GM10248 (cell line): ENCODE measurements at regions not wholly inside any gene's neighbourhood (a gene's known extent, or its start where the extent isn't known, plus 50 kb on each side); places are given as distances from the start of the nearest gene placed in this dataset.
A peak's percentile ranks its signal among the peaks of the same experiment; 100 is the strongest.

ENCODE experiments used
- CTCF ChIA-PET: fragments of 300-600 bp; sonication (Branson Sonifier 250); formaldehyde crosslinking; extraction: SDS; loops from one replicate; lab custom pipeline; 2021; ENCODE audit warnings: antibody characterized with exemption; lab: Yijun Ruan, JAX
- POLR2A ChIA-PET: fragments of 350-650 bp; sonication (Branson Sonifier 250); formaldehyde crosslinking; extraction: SDS; loops from one replicate; lab custom pipeline; 2020; ENCODE audit warnings: antibody characterized with exemption; lab: Yijun Ruan, JAX
- DNase-seq: peaks from one replicate; pipeline ENCODE4 v3.0.0; 2012; ENCODE audit errors: extremely low spot score
- TF ChIP-seq, protein P1 (sequence below): IDR thresholded peaks from 2 replicates; pipeline ENCODE4 v1.5.1; 2012; ENCODE audit warnings: mild to moderate bottlenecking, low read depth; ENCODE audit errors: extremely low read depth, missing control alignments, control extremely low read depth

DNA sequence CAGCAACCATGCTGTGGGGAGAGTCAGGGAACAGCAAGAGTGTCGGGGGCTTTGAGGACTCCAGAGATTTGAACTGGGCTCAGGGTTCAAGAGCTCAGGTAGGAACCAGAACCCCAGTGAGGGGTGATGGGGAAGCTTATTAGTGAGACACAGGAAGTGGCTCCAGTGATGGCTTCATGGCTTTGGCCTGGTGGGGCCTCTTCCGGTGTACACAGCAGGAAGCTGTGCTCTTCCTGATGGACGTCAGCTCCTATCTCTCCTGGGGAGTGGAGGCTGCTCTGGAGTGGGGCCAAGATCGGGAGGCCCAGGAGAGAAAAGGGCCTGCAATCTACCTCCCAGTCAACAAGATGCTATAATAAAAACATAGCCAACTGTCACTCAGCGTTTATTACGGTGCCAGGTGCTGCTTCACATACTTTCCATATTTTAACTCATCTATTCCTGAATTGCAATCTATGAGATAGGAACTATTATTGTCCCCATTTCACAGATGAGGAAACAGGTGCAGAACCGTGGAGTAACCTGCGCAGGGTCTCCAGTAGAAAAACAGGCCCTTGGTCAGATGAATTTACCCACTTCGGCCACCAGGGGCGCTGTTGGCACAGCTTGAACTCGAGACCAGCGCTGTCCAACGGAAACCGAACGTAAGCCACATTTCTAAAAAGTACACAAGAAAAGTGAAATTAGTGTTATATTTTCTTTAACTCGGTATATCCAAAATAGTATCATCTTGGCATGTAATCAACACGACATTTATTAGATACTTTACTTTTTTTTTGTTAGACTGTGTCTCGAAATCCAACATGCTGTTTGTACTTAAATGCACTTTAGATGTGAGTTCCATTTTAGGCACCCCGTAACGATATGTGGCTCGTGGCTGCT is 63.6 kb upstream of the DLK1 start:
- TF ChIP-seq, protein P1, sequence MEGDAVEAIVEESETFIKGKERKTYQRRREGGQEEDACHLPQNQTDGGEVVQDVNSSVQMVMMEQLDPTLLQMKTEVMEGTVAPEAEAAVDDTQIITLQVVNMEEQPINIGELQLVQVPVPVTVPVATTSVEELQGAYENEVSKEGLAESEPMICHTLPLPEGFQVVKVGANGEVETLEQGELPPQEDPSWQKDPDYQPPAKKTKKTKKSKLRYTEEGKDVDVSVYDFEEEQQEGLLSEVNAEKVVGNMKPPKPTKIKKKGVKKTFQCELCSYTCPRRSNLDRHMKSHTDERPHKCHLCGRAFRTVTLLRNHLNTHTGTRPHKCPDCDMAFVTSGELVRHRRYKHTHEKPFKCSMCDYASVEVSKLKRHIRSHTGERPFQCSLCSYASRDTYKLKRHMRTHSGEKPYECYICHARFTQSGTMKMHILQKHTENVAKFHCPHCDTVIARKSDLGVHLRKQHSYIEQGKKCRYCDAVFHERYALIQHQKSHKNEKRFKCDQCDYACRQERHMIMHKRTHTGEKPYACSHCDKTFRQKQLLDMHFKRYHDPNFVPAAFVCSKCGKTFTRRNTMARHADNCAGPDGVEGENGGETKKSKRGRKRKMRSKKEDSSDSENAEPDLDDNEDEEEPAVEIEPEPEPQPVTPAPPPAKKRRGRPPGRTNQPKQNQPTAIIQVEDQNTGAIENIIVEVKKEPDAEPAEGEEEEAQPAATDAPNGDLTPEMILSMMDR: peak; percentile 82
- DNase-seq: peak; percentile 77
- CTCF ChIA-PET: interaction anchor here (0.7 to 5.2 kb wide), 12 partner anchors 10 to 396 kb away, joined by 3 to 27 read pairs (median 3); no protein-coding TSS in a partner anchor
- POLR2A ChIA-PET: no interaction called here

DNA sequence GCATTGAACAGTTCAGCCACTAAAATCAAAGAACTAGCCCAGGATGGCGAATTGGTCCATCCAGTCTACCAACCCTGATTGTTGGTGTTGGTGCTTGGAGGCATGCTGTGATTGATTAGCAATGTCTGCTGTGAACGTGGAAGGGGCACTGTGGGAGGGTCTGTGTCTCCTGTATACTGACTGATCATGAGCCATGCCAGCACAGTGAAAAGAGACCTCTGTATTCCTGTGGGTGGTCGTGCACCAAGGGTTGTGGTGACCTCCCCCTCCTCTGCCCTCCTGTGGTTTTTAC is 63.0 kb upstream of the DLK1 start:
- CTCF ChIA-PET: interaction anchor here (1.0 to 5.2 kb wide), 7 partner anchors 10 to 281 kb away, joined by 3 to 27 read pairs (median 3); no protein-coding TSS in a partner anchor

DNA sequence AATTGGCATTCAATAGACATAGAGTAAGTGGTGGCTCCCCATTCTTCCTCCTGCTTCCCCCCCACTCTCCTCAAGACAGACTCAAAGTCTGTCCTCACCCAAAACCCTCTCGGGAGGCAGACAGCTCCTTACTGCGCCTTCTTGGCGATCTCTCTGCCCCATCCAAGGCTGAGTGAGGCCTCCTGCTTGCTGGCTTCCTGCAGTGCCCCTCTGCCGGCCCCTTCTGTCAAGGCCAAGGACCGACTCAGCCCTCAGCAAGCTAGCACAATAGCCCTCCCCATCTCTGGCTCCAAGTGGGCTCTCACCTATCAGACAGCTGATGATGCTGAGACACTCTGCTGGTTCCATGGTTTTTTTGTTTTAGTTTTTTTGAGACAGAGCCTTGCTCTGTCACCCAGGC is 62.5 kb upstream of the DLK1 start:
- CTCF ChIA-PET: interaction anchor here (1.6 to 5.2 kb wide), 5 partner anchors 9 to 282 kb away, joined by 3 to 27 read pairs (median 23); no protein-coding TSS in a partner anchor
- no peak for DNase-seq
- POLR2A ChIA-PET: no interaction called here
- TF ChIP-seq, protein P1: no peak

More for the DNA sequence above, 63.0 kb upstream of the DLK1 start:
- POLR2A ChIA-PET: no interaction called here
- TF ChIP-seq, protein P1: no peak
- no peak for DNase-seq

DNA sequence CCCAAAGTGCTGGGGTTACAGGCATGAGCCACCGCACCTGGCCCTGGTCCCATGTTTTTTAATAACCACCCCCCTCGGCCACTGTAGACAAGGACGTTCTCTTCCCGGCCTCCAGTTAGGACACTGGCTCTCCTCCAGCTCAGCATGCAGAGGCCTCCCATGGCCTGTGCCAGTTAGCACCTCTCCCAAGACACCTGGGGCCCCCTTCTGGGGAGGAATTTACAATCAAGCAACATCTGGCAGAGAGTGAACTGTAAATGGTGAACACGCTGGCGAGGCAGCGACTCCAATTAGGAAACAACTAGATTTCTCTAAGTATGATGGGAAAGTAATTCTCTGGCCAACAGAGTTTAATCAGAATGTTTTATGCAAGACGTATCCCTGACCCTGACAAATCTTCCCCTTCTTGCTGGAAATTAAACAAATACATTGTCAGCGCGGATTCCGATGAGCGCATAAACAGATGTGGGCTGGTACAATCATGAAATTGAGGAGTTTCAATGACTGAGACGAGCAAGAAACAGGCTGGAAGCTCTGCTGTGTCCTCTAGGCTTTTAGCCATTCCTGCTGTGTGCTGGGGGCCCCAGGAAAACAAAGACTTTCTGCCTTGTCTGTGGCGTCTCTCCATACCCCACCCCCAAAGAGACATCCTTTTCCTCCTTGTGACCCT is 61.7 kb upstream of the DLK1 start:
- TF ChIP-seq, protein P1: no peak
- POLR2A ChIA-PET: no interaction called here
- DNase-seq: no peak
- CTCF ChIA-PET: interaction anchor here (1.6 to 5.2 kb wide), 5 partner anchors 8 to 282 kb away, joined by 3 to 27 read pairs (median 23); no protein-coding TSS in a partner anchor

DNA sequence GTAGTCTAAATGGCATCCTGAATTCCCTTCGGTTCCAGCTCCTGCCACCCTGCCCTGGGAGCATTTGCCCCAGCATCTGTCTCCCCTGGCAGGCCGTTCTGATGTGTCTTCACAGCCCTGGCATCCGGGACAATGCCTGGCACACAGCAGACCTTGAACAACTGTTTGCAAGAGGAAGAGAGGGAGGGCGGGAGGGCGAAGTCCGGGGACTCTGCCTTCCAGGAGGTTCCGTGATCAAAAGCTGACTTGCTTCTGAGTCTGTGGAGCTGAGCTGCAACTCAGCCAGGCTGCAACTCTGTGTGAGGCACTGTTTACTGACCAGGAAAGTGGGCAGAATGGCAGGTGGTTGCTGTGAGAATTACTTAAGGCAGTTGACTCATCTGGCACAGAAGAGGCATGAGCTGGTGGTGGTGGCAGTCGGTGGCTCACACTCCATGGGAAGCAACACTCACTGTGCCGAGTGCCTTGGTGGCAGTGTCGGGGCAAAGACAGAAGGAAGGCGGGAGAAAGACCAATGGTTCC is 61.1 kb upstream of the DLK1 start:
- ChIA-PET POLR2A (no interaction called here), CTCF (interaction anchor here (1.7 to 4.1 kb wide), 2 partner anchors 19 to 36 kb away, joined by 3 to 23 read pairs; no protein-coding TSS in a partner anchor)
- TF ChIP-seq, protein P1: no peak
- no peak for DNase-seq

DNA sequence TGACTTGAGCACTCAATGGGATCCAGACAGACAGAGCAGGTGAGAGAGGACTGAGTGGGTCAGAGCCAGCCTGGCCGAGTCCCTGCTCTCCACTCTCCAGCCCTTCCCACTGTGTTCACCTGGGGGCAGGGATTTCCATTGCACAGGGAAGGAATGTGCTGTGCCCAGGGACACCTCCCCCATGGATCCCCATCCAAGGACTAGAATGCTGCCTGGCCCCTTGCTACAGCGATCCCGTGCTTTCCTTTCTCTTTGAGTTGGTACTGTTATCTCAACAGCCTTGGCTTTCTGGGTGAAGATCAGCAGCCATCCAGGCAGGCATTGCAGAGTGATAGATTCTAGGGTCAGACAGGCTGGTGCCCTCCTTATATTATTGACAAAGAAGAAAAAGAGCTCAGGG is 60.3 kb upstream of the DLK1 start:
- ChIA-PET CTCF (no interaction called here), POLR2A (no interaction called here)
- DNase-seq: no peak
- TF ChIP-seq, protein P1: no peak
